ENCODE measurements at regions not wholly inside any gene's neighbourhood (a gene's known extent, or its start where the extent isn't known, plus 50 kb on each side); places are given as distances from the start of the nearest gene placed in this dataset.

GRCh38 chr1:55569417-55569816 is 354.3 kb upstream of the USP24 start:
- no peaks in the 10 kb centered on the region; the same call in 1 of the 2 replicates for H3K27me3 ChIP-seq (replicated peaks; ENCODE audit: control insufficient read depth, insufficient read depth, low read length)
- TF ChIP-seq CTCF (IDR thresholded peaks at IDR 0.05; ENCODE audit: insufficient read depth, low read length, poor library complexity, severe bottlenecking) = no peak
- no peak overlapping the region for H3K4me3 ChIP-seq (replicated peaks; ENCODE audit: low read depth, low read length)
- no peaks in the 10 kb centered on the region for H3K36me3 ChIP-seq (ENCODE audit: control insufficient read depth, insufficient read depth, low read length)
- DNase-seq (ENCODE audit: extremely low read depth, insufficient read length) = no peak

GRCh38 chr1:55568732-55569131 is 353.6 kb upstream of the USP24 start:
- TF ChIP-seq CTCF (IDR thresholded peaks at IDR 0.05; ENCODE audit: insufficient read depth, low read length, poor library complexity, severe bottlenecking) = no peak
- Histone ChIP-seq H3K4me3 (replicated peaks; ENCODE audit: low read depth, low read length) (no peak overlapping the region), H3K36me3 (ENCODE audit: control insufficient read depth, insufficient read depth, low read length) (no peaks in the 10 kb centered on the region), H3K27me3 (replicated peaks; ENCODE audit: control insufficient read depth, insufficient read depth, low read length) (no peaks in the 10 kb centered on the region; the same call in 1 of the 2 replicates)
- DNase-seq (ENCODE audit: extremely low read depth, insufficient read length) = no peak

GRCh38 chr1:55560266-55560665 is 345.1 kb upstream of the USP24 start:
- Histone ChIP-seq H3K4me3 (replicated peaks; ENCODE audit: low read depth, low read length) (no peak overlapping the region), H3K27me3 (replicated peaks; ENCODE audit: control insufficient read depth, insufficient read depth, low read length) (no peaks in the 10 kb centered on the region), H3K36me3 (ENCODE audit: control insufficient read depth, insufficient read depth, low read length) (no peaks in the 10 kb centered on the region)
- DNase-seq (ENCODE audit: extremely low read depth, insufficient read length) = no peak
- TF ChIP-seq CTCF (IDR thresholded peaks at IDR 0.05; ENCODE audit: insufficient read depth, low read length, poor library complexity, severe bottlenecking) = no peak

DNA sequence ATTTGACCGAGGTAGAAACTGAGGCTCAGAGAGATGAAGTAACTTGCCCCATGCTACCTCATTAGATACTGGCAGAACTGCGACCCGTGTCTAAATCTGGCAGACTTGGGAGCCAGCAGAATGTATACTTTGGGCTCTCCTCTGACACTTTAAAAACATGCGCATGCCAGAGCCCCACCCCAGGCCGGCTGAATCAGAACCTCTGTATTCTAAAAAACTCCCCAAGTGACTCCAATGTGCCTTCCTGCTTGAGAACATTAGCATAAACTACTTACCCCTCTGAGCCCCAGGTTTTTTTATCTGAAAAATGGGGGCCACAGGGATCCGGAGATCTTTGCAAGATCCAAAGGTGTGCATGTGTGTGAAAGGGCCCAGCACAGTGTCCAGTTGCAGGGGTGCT is 344.7 kb upstream of the USP24 start:
- TF ChIP-seq CTCF (IDR thresholded peaks at IDR 0.05; ENCODE audit: insufficient read depth, low read length, poor library complexity, severe bottlenecking) = no peak
- H3K27me3 ChIP-seq (replicated peaks; ENCODE audit: control insufficient read depth, insufficient read depth, low read length) = no peaks in the 10 kb centered on the region
- H3K36me3 ChIP-seq (ENCODE audit: control insufficient read depth, insufficient read depth, low read length) = no peaks in the 10 kb centered on the region
- no peak overlapping the region for H3K4me3 ChIP-seq (replicated peaks; ENCODE audit: low read depth, low read length)
- DNase-seq (ENCODE audit: extremely low read depth, insufficient read length) = no peak

GRCh38 chr1:55559161-55559611 is 344.0 kb upstream of the USP24 start:
- no peaks in the 10 kb centered on the region for H3K27me3 ChIP-seq (replicated peaks; ENCODE audit: control insufficient read depth, insufficient read depth, low read length)
- H3K4me3 ChIP-seq (replicated peaks; ENCODE audit: low read depth, low read length) = no peak overlapping the region
- no peak for DNase-seq (ENCODE audit: extremely low read depth, insufficient read length)
- H3K36me3 ChIP-seq (ENCODE audit: control insufficient read depth, insufficient read depth, low read length) = no peaks in the 10 kb centered on the region
- no peak for TF ChIP-seq CTCF (IDR thresholded peaks at IDR 0.05; ENCODE audit: insufficient read depth, low read length, poor library complexity, severe bottlenecking)

DNA sequence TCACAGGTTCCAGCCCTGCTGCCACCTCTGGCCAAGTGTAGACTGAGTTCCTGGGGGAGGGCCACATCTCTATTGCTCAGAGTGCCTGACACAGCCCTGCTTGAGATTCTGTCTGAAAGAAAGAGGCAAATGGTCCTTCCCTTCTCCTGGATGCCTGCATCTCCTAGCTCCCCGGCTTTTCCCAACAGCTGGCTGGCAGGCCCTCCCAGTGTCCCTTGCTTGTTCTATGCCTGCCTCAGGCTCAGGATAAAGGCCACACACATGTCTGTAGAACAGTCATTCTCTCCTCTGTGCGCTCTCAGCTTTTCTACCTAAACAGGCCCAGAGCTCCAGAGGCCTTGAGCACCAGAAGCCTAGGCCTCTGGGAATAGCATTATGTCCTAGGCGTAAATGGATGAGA is 343.4 kb upstream of the USP24 start:
- no peak for TF ChIP-seq CTCF (IDR thresholded peaks at IDR 0.05; ENCODE audit: insufficient read depth, low read length, poor library complexity, severe bottlenecking)
- DNase-seq (ENCODE audit: extremely low read depth, insufficient read length) = no peak
- no peaks in the 10 kb centered on the region for H3K36me3 ChIP-seq (ENCODE audit: control insufficient read depth, insufficient read depth, low read length)

More for the DNA sequence above, 343.4 kb upstream of the USP24 start:
- Histone ChIP-seq H3K27me3 (replicated peaks; ENCODE audit: control insufficient read depth, insufficient read depth, low read length) (no peaks in the 10 kb centered on the region), H3K4me3 (replicated peaks; ENCODE audit: low read depth, low read length) (no peak overlapping the region)

Measured in GM06990 (cell line).